H9 (cell line): ENCODE measurements at regions not wholly inside any gene's neighbourhood (a gene's known extent, or its start where the extent isn't known, plus 50 kb on each side); places are given as distances from the start of the nearest gene placed in this dataset.
"Not testable (repeated sequence)": the region's sequence is repeated elsewhere in the genome, so short reads cannot be mapped to it uniquely, and the experiment has no call there.

ENCODE experiments used
- DNase-seq: peaks from one replicate; pipeline ENCODE4 v3.0.0-alpha.2; 2017
- H2AFZ ChIP-seq: one replicate; pipeline ENCODE4 v1.6.1; 2013; ENCODE audit warnings: mild to moderate bottlenecking, low read length, control low read depth, moderate library complexity
- H2AK5ac ChIP-seq: 2 replicates; pipeline ENCODE4 v1.6.1; 2013; ENCODE audit warnings: low read length, control low read depth, mixed read lengths; ENCODE audit not compliant: insufficient read length
- H2BK120ac ChIP-seq: one replicate; pipeline ENCODE4 v1.6.1; 2013; ENCODE audit warnings: low read depth, mild to moderate bottlenecking, low read length, control low read depth, inconsistent platforms; ENCODE audit not compliant: poor library complexity, severe bottlenecking
- H2BK12ac ChIP-seq: 2 replicates; pipeline ENCODE4 v1.6.1; 2013; ENCODE audit warnings: low read length, control low read depth, mixed read lengths, low read depth; ENCODE audit not compliant: insufficient read length
- H2BK15ac ChIP-seq: 2 replicates; pipeline ENCODE4 v1.6.1; 2013; ENCODE audit warnings: low read depth, low read length, control low read depth
- H2BK20ac ChIP-seq: one replicate; pipeline ENCODE4 v1.6.1; 2013; ENCODE audit warnings: low read depth, mild to moderate bottlenecking, low read length, control low read depth, inconsistent platforms; ENCODE audit not compliant: poor library complexity, severe bottlenecking
- H2BK5ac ChIP-seq: 2 replicates; pipeline ENCODE4 v1.6.1; 2013; ENCODE audit warnings: low read length, control low read depth, mixed read lengths; ENCODE audit not compliant: insufficient read length
- H3K14ac ChIP-seq: 2 replicates; pipeline ENCODE4 v1.6.1; 2013; ENCODE audit warnings: low read length, control low read depth; ENCODE audit not compliant: insufficient read depth
- H3K18ac ChIP-seq: 2 replicates; pipeline ENCODE4 v1.6.1; 2013; ENCODE audit warnings: low read depth, mild to moderate bottlenecking, mixed read lengths, low read length, control low read depth; ENCODE audit not compliant: insufficient read length
- H3K23ac ChIP-seq: 2 replicates; pipeline ENCODE4 v1.6.1; 2013; ENCODE audit warnings: low read length, control low read depth, mixed read lengths, low read depth; ENCODE audit not compliant: insufficient read length
- H3K23me2 ChIP-seq: 2 replicates; pipeline ENCODE4 v1.6.1; 2013; ENCODE audit warnings: low read depth, mild to moderate bottlenecking, mixed read lengths, low read length, control low read depth; ENCODE audit not compliant: insufficient read length, poor library complexity, severe bottlenecking
- H3K27ac ChIP-seq: 2 replicates; pipeline ENCODE4 v1.5.1; 2013; ENCODE audit warnings: low read length, control low read depth, mixed read lengths, low read depth; ENCODE audit not compliant: insufficient read length
- H3K27me3 ChIP-seq: 2 replicates; pipeline ENCODE4 v1.6.1; 2013; ENCODE audit warnings: low read length, control low read depth, inconsistent platforms; ENCODE audit not compliant: insufficient read depth
- H3K4ac ChIP-seq: 2 replicates; pipeline ENCODE4 v1.6.1; 2013; ENCODE audit warnings: low read depth, mild to moderate bottlenecking, control low read depth, inconsistent platforms, low read length, moderate library complexity
- H3K4me1 ChIP-seq: 2 replicates; pipeline ENCODE4 v1.6.1; 2013; ENCODE audit warnings: low read length, control low read depth, inconsistent platforms; ENCODE audit not compliant: insufficient read depth
- H3K4me2 ChIP-seq: 2 replicates; pipeline ENCODE4 v1.6.1; 2013; ENCODE audit warnings: low read length, control low read depth, mixed read lengths; ENCODE audit not compliant: insufficient read length, insufficient read depth
- H3K56ac ChIP-seq: 2 replicates; pipeline ENCODE4 v1.6.1; 2013; ENCODE audit warnings: low read depth, mild to moderate bottlenecking, mixed read lengths, low read length, control low read depth; ENCODE audit not compliant: insufficient read length
- H3K79me1 ChIP-seq: 2 replicates; pipeline ENCODE4 v1.6.1; 2013; ENCODE audit warnings: low read depth, mild to moderate bottlenecking, moderate library complexity, low read length, control low read depth, inconsistent platforms; ENCODE audit not compliant: insufficient read depth, poor library complexity, severe bottlenecking
- H3K79me2 ChIP-seq: 2 replicates; pipeline ENCODE4 v1.6.1; 2013; ENCODE audit warnings: low read length, control low read depth, inconsistent platforms; ENCODE audit not compliant: insufficient read depth
- H3K9ac ChIP-seq: 2 replicates; pipeline ENCODE4 v1.6.1; 2013; ENCODE audit warnings: low read length, control low read depth, mixed read lengths; ENCODE audit not compliant: insufficient read length; ENCODE audit errors: extremely low read depth
- H3K9me3 ChIP-seq: one replicate; pipeline ENCODE4 v1.6.1; 2013; ENCODE audit warnings: low read depth, low read length, inconsistent platforms; ENCODE audit not compliant: control insufficient read depth
- H3T11ph ChIP-seq: one replicate; pipeline ENCODE4 v1.6.1; 2013; ENCODE audit warnings: mild to moderate bottlenecking, low read length, control low read depth, inconsistent platforms
- H4K20me1 ChIP-seq: one replicate; pipeline ENCODE4 v1.6.1; 2013; ENCODE audit not compliant: control insufficient read depth, insufficient read length, insufficient read depth
- H4K5ac ChIP-seq: 2 replicates; pipeline ENCODE4 v1.6.1; 2013; ENCODE audit warnings: low read depth, mild to moderate bottlenecking, mixed read lengths, low read length, control low read depth; ENCODE audit not compliant: insufficient read length
- H4K8ac ChIP-seq: replicated peaks from 2 replicates; pipeline ENCODE4 v1.6.1; 2013; ENCODE audit warnings: low read length, control low read depth, mixed read lengths, low read depth; ENCODE audit not compliant: insufficient read length
- H4K91ac ChIP-seq: 2 replicates; pipeline ENCODE4 v1.6.1; 2013; ENCODE audit warnings: low read depth, mild to moderate bottlenecking, moderate library complexity, mixed read lengths, low read length, control low read depth; ENCODE audit not compliant: insufficient read length
- H3K27ac Mint-ChIP-seq, 3 experiments: 2 replicates in 2 of 3; 3 replicates in 1 of 3; pipeline ENCODE4 v1.8.0; 2020 to 2021; ENCODE audit warnings: mixed read lengths in 3 of 3, mild to moderate bottlenecking in 1 of 3, moderate library complexity in 1 of 3
- H3K27me3 Mint-ChIP-seq: 2 replicates; pipeline ENCODE4 v1.8.0; 2021; ENCODE audit warnings: low read depth, mild to moderate bottlenecking, moderate library complexity, mixed read lengths
- H3K36me3 Mint-ChIP-seq, 3 experiments: 2 replicates in 2 of 3; 3 replicates in 1 of 3; pipeline ENCODE4 v1.8.0; 2020 to 2021; ENCODE audit warnings: low read depth in 3 of 3, mixed read lengths in 3 of 3; ENCODE audit not compliant: insufficient read depth in 1 of 3
- H3K4me1 Mint-ChIP-seq, 2 experiments: 2 replicates each; pipeline ENCODE4 v1.8.0; 2020; ENCODE audit warnings: mixed read lengths in 2 of 2
- H3K4me3 Mint-ChIP-seq, 2 experiments: 2 replicates in 1 of 2; 3 replicates in 1 of 2; pipeline ENCODE4 v1.8.0; 2020 to 2021; ENCODE audit warnings: mild to moderate bottlenecking in 2 of 2, mixed read lengths in 2 of 2, moderate library complexity in 1 of 2
- H3K9me3 Mint-ChIP-seq, 2 experiments: 2 replicates in 1 of 2; 3 replicates in 1 of 2; pipeline ENCODE4 v1.8.0; 2020; ENCODE audit warnings: mild to moderate bottlenecking in 2 of 2, mixed read lengths in 2 of 2, moderate library complexity in 1 of 2
- WGBS: extraction: QIAGEN DNeasy Blood & Tissue Kit; methylation state at CpG from one replicate; pipeline ENCODE4 v1.1.7; 2013; ENCODE audit warnings: missing lambda C conversion rate, low lambda C conversion rate, mixed read lengths; ENCODE audit not compliant: insufficient read length; ENCODE audit errors: extremely low coverage; 5-methylcytosine and 5-hydroxymethylcytosine counted together

- not testable (repeated sequence) for H2BK15ac ChIP-seq, H2BK20ac ChIP-seq, H3K4me1 Mint-ChIP-seq, H2BK5ac ChIP-seq, H3K9me3 ChIP-seq, H4K5ac ChIP-seq, DNase-seq, H3K27ac Mint-ChIP-seq, H3K23me2 ChIP-seq, H2AK5ac ChIP-seq, H3K4ac ChIP-seq, H3K4me2 ChIP-seq, H3K14ac ChIP-seq, H2AFZ ChIP-seq, H2BK120ac ChIP-seq, H2BK12ac ChIP-seq, H3K56ac ChIP-seq, H4K20me1 ChIP-seq, H3K4me1 ChIP-seq, H3K27me3 ChIP-seq, H4K8ac ChIP-seq, H3K27ac ChIP-seq, H3K18ac ChIP-seq, H3K36me3 Mint-ChIP-seq, H4K91ac ChIP-seq, H3K9ac ChIP-seq, H3K4me3 Mint-ChIP-seq, H3K27me3 Mint-ChIP-seq, H3K23ac ChIP-seq, H3T11ph ChIP-seq, H3K79me2 ChIP-seq, H3K79me1 ChIP-seq
- H3K9me3 Mint-ChIP-seq, result peaks cover 6 to 11% of the 10 kb centered on the region in 2 experiments; a peak in 4 of 5 replicates
- no CpG with 5 or more reads among the region's 3 CpGs for WGBS
These were observed 101.4 kb upstream of the FAM90A1 start for GRCh38 chr12:8328835-8329234.

GRCh38 chr12:8332373-8332772, 105.0 kb upstream of the FAM90A1 start:
- not testable (repeated sequence) for H3K79me1 ChIP-seq, H3K18ac ChIP-seq, H4K20me1 ChIP-seq, H3K23ac ChIP-seq, H3K27ac Mint-ChIP-seq, H3K4me1 ChIP-seq, H3K36me3 Mint-ChIP-seq, H2AK5ac ChIP-seq, H2BK15ac ChIP-seq, H3K56ac ChIP-seq, H2AFZ ChIP-seq, H3K4me1 Mint-ChIP-seq, H4K91ac ChIP-seq, H3K4me2 ChIP-seq, H4K5ac ChIP-seq, DNase-seq, H3K27ac ChIP-seq, H2BK120ac ChIP-seq, H3T11ph ChIP-seq, H3K79me2 ChIP-seq, H2BK12ac ChIP-seq, H3K27me3 ChIP-seq, H3K14ac ChIP-seq, H2BK5ac ChIP-seq, H3K27me3 Mint-ChIP-seq, H4K8ac ChIP-seq, H3K9me3 ChIP-seq, H3K4me3 Mint-ChIP-seq, H2BK20ac ChIP-seq, H3K4ac ChIP-seq, H3K9ac ChIP-seq, H3K23me2 ChIP-seq
- H3K9me3 Mint-ChIP-seq, result peaks cover 6 to 11% of the 10 kb centered on the region in 2 experiments; a peak in 4 of 5 replicates
- no CpG with 5 or more reads among the region's 2 CpGs for WGBS
